IMR-90 (cell line): ENCODE measurements at regions not wholly inside any gene's neighbourhood (a gene's known extent, or its start where the extent isn't known, plus 50 kb on each side); places are given as distances from the start of the nearest gene placed in this dataset.

ENCODE experiments used
- ATAC-seq: fragments of 200-7000 bp; cut with Tn5 transposase; 2 replicates; pipeline ENCODE4 v1.9.1; 2020; ENCODE audit warnings: low read depth, mild to moderate bottlenecking, moderate library complexity
- BruUV-seq: library from RNA; stranded (reverse); fragments of 400-500 nt; replicated peaks from 2 replicates; lab custom pipeline; 2021; lab: Mats Ljungman, UMichigan
- CTCF ChIA-PET: fragments of 300-600 bp; formaldehyde crosslinking; extraction: SDS; loops from one replicate; lab custom pipeline; 2021; ENCODE audit warnings: antibody characterized with exemption; lab: Yijun Ruan, JAX
- POLR2A ChIA-PET: fragments of 300-600 bp; sonication (Branson Sonifier 250); formaldehyde crosslinking; loops from one replicate; lab custom pipeline; 2022; ENCODE audit warnings: antibody characterized with exemption; ENCODE audit not compliant: unreplicated experiment; lab: Charles Lee
- DNase-seq: peaks from one replicate; pipeline ENCODE4 v3.0.0; 2013
- H2AFZ ChIP-seq: replicated peaks from 2 replicates; pipeline ENCODE3; 2013; ENCODE audit warnings: low read length, mild to moderate bottlenecking; ENCODE audit not compliant: poor library complexity
- H2AK5ac ChIP-seq: 2 replicates; pipeline ENCODE4 v1.6.1; 2013; ENCODE audit warnings: low read depth, low read length, inconsistent platforms
- H2AK9ac ChIP-seq: replicated peaks from 2 replicates; pipeline ENCODE3; 2013; ENCODE audit warnings: mild to moderate bottlenecking, low read depth, low read length, moderate library complexity; ENCODE audit not compliant: poor library complexity
- H2BK120ac ChIP-seq: 2 replicates; pipeline ENCODE4 v1.6.1; 2013; ENCODE audit warnings: low read depth, low read length, inconsistent platforms
- H2BK15ac ChIP-seq: 3 replicates; pipeline ENCODE4 v1.6.1; 2013; ENCODE audit warnings: low read depth, low read length, inconsistent platforms
- H2BK20ac ChIP-seq: 2 replicates; pipeline ENCODE4 v1.6.1; 2013; ENCODE audit warnings: low read depth, mild to moderate bottlenecking, inconsistent platforms, low read length, moderate library complexity
- H2BK5ac ChIP-seq: 2 replicates; pipeline ENCODE4 v1.6.1; 2013; ENCODE audit warnings: mild to moderate bottlenecking, low read depth, low read length, inconsistent platforms; ENCODE audit not compliant: poor library complexity, severe bottlenecking
- H3K14ac ChIP-seq: replicated peaks from 2 replicates; pipeline ENCODE4 v1.6.1; 2013; ENCODE audit warnings: low read depth, low read length, inconsistent platforms
- H3K18ac ChIP-seq: 2 replicates; pipeline ENCODE4 v1.6.1; 2013; ENCODE audit warnings: low read depth, low read length, control low read depth
- H3K23ac ChIP-seq: 2 replicates; pipeline ENCODE4 v1.6.1; 2013; ENCODE audit warnings: low read depth, low read length, inconsistent platforms
- H3K27ac ChIP-seq: 2 replicates; pipeline ENCODE4 v1.5.1; 2013; ENCODE audit warnings: mild to moderate bottlenecking, control low read depth, low read length; ENCODE audit not compliant: insufficient read depth
- H3K27me3 ChIP-seq: 2 replicates; pipeline ENCODE4 v1.6.1; 2013; ENCODE audit warnings: low read length; ENCODE audit not compliant: control insufficient read depth, insufficient read depth
- H3K36me3 ChIP-seq: 2 replicates; pipeline ENCODE4 v1.6.1; 2013; ENCODE audit warnings: low read length, mixed read lengths; ENCODE audit not compliant: control insufficient read depth, insufficient read depth
- H3K4ac ChIP-seq: 2 replicates; pipeline ENCODE4 v1.6.1; 2013; ENCODE audit warnings: low read depth, low read length, inconsistent platforms
- H3K4me1 ChIP-seq: 2 replicates; pipeline ENCODE4 v1.6.1; 2013; ENCODE audit warnings: low read length, mixed read lengths; ENCODE audit not compliant: control insufficient read depth, insufficient read depth
- H3K4me2 ChIP-seq: 2 replicates; pipeline ENCODE4 v1.6.1; 2013; ENCODE audit warnings: low read depth, mild to moderate bottlenecking, control low read depth, low read length, moderate library complexity
- H3K4me3 ChIP-seq: 2 replicates; pipeline ENCODE4 v1.5.1; 2013; ENCODE audit warnings: low read depth, mild to moderate bottlenecking, control low read depth, low read length, moderate library complexity; ENCODE audit not compliant: insufficient read depth
- H3K56ac ChIP-seq: 2 replicates; pipeline ENCODE4 v1.6.1; 2013; ENCODE audit warnings: low read length, inconsistent platforms; ENCODE audit not compliant: insufficient read depth; ENCODE audit errors: extremely low read depth
- H3K79me1 ChIP-seq, 2 experiments: 2 replicates each; pipeline ENCODE4 v1.6.1; 2013; ENCODE audit warnings: low read length in 2 of 2, inconsistent platforms in 1 of 2, low read depth in 1 of 2
- H3K9ac ChIP-seq: 2 replicates; pipeline ENCODE4 v1.6.1; 2013; ENCODE audit warnings: low read depth, low read length, control low read depth
- H3K9me1 ChIP-seq: 2 replicates; pipeline ENCODE4 v1.6.1; 2013; ENCODE audit warnings: low read length, inconsistent platforms; ENCODE audit not compliant: insufficient read depth
- H3K9me3 ChIP-seq: 2 replicates; pipeline ENCODE4 v1.6.1; 2013; ENCODE audit warnings: low read length; ENCODE audit not compliant: control insufficient read depth, insufficient read depth
- H4K20me1 ChIP-seq: 2 replicates; pipeline ENCODE4 v1.6.1; 2013; ENCODE audit warnings: low read length, inconsistent platforms; ENCODE audit not compliant: insufficient read depth
- H4K5ac ChIP-seq: 2 replicates; pipeline ENCODE4 v1.6.1; 2013; ENCODE audit warnings: mild to moderate bottlenecking, low read depth, low read length, control low read depth
- H4K8ac ChIP-seq, 2 experiments: 2 replicates each; pipeline ENCODE4 v1.6.1; 2013; ENCODE audit warnings: low read depth in 2 of 2, low read length in 2 of 2, control low read depth in 1 of 2, inconsistent platforms in 1 of 2
- H4K91ac ChIP-seq: 2 replicates; pipeline ENCODE4 v1.6.1; 2013; ENCODE audit warnings: low read depth, low read length, inconsistent platforms; ENCODE audit not compliant: insufficient read depth
- FOS ChIP-seq: fragments of 150-350 bp; IDR thresholded peaks from 2 replicates; pipeline ENCODE4 v1.6.1; 2016; ENCODE audit warnings: low read depth, low read length
- SMC3 ChIP-seq: fragments of 150-350 bp; IDR thresholded peaks from 2 replicates; pipeline ENCODE4 v1.6.1; 2016; ENCODE audit warnings: low read depth, mild to moderate bottlenecking, antibody characterized with exemption, low read length, moderate library complexity
- WGBS, 2 experiments: methylation state at CpG; one replicate each; pipeline versions ENCODE4 v1.1.5 to v1.1.7; 2013; ENCODE audit warnings: missing lambda C conversion rate in 2 of 2; ENCODE audit not compliant: insufficient read length in 1 of 2; ENCODE audit errors: extremely low coverage in 2 of 2; 5-methylcytosine and 5-hydroxymethylcytosine counted together
- dilution Hi-C: fragments of 300-500 bp; cut with HindIII; formaldehyde crosslinking; loops from one replicate; pipeline ENCODE4 v1.14.3; 2018; ENCODE audit warnings: low sequenced_read_pairs; ENCODE audit not compliant: unreplicated experiment
- in situ Hi-C: fragments of 300-500 bp; cut with MboI; formaldehyde crosslinking; loops from 3 replicates; pipeline ENCODE4 v1.14.3; 2019; ENCODE audit warnings: low sequenced_read_pairs, inconsistent platforms, mixed read lengths
- intact Hi-C: fragments of 100-400 bp; cut with micrococcal nuclease; formaldehyde crosslinking; loops from 2 replicates; pipeline ENCODE4 v1.10.0; 2022

- no peaks in the 10 kb centered on the region for H3K9me1 ChIP-seq
- TF ChIP-seq FOS (no peak), SMC3 (no peak)
- BruUV-seq: no TSS peak
- H3K4ac ChIP-seq: no peak overlapping the region
- 20% methylated on average over 1 of the region's 2 CpGs; no CpG with 5 or more reads in 1 of the 2 experiments for WGBS, 2 experiments
- in situ Hi-C loops: no loop called here
- no peak overlapping the region for H2BK5ac ChIP-seq
- H3K56ac ChIP-seq: no peak overlapping the region
- no peak overlapping the region for H3K18ac ChIP-seq
- H2BK15ac ChIP-seq: no peak overlapping the region
- H3K4me3 ChIP-seq: no peak overlapping the region
- no peak overlapping the region for H2AK5ac ChIP-seq
- no peaks in the 10 kb centered on the region for H3K79me1 ChIP-seq
- H3K27me3 ChIP-seq: no peaks in the 10 kb centered on the region
- H4K20me1 ChIP-seq: no peaks in the 10 kb centered on the region
- H3K14ac ChIP-seq: no peak overlapping the region
- dilution Hi-C loops: no loop called here
- no peak for DNase-seq
- POLR2A ChIA-PET: no interaction called here
- CTCF ChIA-PET: no interaction called here
- no peaks in the 10 kb centered on the region for H3K4me1 ChIP-seq
- no peak overlapping the region for H3K27ac ChIP-seq
- no peak overlapping the region for H2AK9ac ChIP-seq
- no peaks in the 10 kb centered on the region; the same call in 1 of the 2 replicates for H3K9me3 ChIP-seq
- H2AFZ ChIP-seq: no peak overlapping the region
- no peak overlapping the region for H3K9ac ChIP-seq
- H4K5ac ChIP-seq: no peak overlapping the region
- intact Hi-C loops: no loop called here
- H3K4me2 ChIP-seq: no peak overlapping the region
- no peaks in the 10 kb centered on the region for H3K36me3 ChIP-seq
- H4K91ac ChIP-seq: no peak overlapping the region
- no peak for ATAC-seq
- H2BK20ac ChIP-seq: no peak overlapping the region
- no peak overlapping the region for H2BK120ac ChIP-seq
- no peak overlapping the region for H3K23ac ChIP-seq
- H4K8ac ChIP-seq: no peak overlapping the region
Observed at GRCh38 chr1:106814418-106814817, 242.1 kb upstream of the PRMT6 start.
